GM19238 (cell line): ENCODE measurements at regions not wholly inside any gene's neighbourhood (a gene's known extent, or its start where the extent isn't known, plus 50 kb on each side); places are given as distances from the start of the nearest gene placed in this dataset.

Experiments
- DNase-seq: peaks from one replicate; pipeline ENCODE4 v3.0.0; 2011; ENCODE audit warnings: low spot score; ENCODE audit not compliant: insufficient read length

DNA sequence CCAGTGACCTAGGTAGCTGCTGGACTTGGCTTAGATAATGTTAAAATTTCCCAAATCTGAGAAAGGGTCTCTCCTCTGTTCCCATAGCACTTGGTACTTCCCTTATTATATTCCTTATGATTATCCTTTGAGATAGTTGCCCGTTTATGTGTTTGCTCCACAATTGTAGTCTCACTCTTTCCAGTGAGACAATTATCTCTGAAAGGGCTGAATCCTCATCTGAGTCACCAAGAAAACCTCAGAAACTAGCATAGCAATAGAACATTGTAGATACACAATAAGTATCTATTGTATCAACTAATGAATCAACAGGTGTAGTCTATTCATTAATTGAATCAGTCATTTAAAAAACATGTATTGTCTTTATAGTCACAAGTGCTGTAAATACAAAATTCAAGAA, 119.1 kb upstream of the FAR2 start:
- DNase-seq = no peak

DNA sequence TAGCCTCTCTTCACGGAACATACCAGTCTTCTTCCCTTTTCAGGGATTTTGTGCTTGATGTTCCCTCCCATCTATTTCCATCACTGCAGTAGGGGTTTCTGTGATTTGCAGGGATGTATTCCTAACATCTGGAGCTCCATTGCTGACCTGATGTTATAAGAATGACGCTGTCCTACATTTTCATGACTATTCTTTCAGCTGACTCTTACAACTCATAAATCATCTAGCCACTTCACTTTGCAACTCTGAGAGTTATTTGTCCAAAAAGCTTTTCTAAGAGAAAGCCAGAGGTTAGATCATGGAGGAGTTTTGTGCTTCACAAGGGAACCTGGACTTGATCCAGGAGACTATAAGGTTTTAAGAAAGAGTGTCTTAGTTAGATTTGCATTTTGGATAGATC, 116.6 kb upstream of the FAR2 start:
- no peak for DNase-seq

DNA sequence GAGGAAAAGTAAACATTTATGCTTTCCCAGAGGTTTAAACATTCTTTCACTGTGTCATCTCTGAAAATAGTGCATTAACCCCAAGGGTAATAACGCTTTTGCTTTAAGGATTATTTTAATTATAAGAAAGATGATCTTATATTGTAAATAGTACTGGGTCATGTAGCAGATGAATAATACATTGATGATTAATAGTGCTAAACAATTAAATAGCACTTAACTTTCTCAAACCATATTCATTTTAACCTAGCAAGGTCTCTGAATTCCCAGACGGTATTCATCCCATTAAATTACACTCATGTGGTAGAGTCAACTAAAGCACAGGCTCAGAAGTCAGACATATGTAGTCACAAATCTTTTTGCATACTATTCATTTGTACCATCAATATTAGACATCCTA, 115.6 kb upstream of the FAR2 start:
- no peak for DNase-seq

DNA sequence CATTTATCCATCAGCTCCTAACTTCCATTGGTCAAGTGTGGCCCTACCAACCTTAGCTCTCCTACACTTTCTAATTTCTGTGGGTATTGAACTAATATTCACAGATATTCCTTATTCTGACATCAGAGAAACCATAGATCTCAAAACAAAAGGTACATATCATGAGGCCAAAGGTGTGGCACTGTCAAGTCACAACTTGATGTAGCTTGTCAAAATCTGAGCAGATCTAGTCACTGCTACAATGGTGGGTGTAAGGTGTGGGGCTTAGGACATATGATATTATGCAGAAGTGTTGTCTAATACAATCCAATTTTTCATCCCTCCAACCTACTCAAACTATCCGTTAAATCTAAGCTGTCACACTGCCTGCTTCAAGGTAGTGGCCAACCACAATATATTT, 114.0 kb upstream of the FAR2 start:
- no peak for DNase-seq

DNA sequence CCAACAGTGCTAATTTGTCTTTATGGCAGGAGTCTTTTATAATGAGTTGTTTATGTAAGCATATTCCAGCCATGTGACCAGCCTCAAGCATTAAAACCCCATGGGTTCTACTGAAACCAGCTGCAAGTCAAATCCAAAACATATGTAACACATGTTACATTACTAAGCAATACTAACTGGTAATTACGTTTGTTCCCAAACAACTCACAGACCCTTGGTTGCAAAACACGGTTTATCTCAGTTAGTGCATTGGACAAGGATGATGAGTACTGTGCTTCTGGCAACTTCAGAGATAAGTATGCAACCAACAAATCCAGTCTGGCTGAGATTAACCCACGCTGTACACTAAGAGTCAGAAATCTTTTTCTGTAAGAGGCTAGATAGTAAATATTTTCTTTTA, 110.1 kb upstream of the FAR2 start:
- DNase-seq = no peak

DNA sequence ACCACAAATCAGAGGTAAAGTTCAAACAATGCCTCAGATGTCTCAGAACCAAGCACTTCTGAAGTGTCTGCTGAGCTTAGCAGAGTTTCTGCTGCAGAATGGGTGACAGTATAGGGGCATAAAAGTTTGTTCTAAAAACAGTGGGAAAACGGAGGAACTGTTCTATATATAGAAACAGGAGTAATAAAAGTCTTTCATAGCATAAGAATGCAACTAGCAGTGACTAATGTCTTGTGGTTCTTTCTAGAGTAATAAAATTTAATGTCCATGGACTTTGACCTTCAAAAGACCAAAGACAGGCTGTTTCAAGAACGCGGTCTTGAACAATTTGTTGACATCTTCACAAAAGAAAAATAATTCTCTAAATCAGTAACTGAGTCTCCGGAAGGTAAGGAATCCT, 107.5 kb upstream of the FAR2 start:
- no peak for DNase-seq

DNA sequence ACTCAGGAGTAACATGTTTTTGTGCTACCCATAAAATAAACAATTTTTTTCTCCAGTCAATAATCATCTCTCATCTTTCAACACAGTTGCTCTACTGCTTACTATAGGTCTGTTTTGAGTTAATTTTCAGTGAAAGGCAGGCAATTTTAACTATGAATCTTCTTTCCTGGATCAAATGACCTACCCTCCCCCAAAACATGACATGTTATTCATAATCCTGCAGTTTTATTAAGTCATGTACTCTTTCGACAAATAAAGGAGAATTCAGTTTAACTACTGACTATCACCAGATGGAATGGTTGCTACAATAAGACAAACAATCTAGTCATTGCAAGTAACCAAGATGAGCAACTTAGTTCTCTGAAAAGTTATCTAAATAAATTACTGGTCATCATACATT, 106.0 kb upstream of the FAR2 start:
- no peak for DNase-seq

DNA sequence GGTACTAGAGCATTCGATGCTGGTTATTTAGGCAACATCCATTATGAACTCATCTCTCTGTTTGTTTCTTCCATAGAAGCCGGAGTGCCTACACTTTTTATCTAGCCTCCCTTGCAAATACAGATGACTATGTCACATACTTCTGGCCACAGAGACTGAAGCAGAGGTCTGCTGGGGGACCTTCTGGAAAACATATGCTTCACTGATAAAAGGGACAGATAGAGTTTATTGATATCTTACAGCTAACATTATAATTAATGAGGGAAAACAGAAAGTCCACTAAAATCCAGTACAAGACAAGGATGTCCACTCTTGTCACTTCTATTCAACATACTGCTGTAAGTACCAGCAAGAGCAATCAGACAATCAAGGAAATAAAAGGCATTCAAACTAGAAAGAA, 104.3 kb upstream of the FAR2 start:
- no peak for DNase-seq

DNA sequence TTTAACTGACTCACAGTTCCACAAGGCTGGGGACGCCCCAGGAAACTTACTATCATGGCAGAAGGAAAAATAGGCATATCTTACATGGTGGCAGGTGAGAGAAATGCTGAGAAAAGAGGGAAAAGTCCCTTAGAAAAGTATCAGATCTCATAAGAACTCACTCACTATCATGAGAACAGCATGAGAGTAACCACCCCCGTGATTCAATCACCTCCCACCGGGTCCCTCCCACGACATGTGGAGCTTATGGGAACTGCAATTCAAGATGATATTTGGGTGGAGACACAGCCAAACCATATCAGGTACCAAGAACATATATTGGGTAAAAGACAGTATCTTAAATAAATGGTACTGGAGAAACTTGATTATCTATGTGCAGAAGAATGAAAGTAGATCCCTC, 100.3 kb upstream of the FAR2 start:
- no peak for DNase-seq

DNA sequence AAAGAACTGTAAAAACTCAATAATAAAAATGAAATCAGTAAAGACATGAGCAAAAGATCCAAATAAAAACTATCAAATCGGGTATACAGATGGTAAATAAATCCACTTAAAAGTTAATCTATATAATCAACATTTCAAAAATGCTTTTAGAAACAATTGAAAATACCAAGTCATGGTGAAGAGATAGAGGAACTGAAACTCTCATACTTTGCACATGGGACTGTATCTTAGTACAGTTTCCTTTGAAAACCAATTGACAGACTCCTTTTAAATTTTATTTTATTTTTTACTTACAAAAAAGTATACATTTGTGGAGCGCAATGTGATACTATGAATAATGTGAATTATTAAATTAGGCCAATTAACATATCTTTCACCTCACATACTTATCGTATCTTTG, 98.6 kb upstream of the FAR2 start:
- DNase-seq = no peak

DNA sequence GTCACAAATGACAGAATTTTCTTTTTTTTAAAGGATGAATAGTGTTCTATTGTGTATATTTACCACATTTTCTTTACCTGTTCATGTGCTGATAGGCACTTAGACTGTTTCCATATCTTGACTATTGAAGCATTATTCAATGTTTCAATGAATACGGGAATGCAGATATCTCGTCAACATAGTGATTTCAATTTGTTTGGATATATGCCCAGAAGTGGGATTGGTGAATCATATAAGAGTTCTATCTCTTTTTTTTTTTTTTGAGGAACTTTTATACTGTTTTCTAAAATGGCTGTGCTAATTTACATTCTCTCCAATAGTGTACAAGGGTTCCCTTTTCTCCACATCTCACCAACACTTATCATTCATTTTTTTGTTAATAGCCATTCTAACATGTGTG, 97.9 kb upstream of the FAR2 start:
- no peak for DNase-seq

DNA sequence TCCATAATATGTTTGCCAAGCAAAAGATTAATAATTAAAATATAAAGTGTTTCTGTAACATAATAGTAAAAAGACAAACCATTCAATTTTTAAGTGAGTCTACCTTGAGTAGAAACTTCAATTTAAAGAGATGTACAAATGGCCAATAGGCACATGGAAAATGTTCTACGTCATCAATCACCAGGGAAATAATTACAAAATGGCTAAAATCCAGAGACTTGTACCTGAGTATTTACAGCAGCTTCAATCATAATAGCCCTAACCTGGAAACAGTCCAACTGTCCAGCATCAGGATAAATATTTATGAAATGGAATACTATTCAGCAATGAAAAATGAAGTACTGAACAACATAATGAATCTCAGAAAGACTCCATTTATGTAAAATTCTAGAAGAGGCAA, 95.5 kb upstream of the FAR2 start:
- DNase-seq = no peak

DNA sequence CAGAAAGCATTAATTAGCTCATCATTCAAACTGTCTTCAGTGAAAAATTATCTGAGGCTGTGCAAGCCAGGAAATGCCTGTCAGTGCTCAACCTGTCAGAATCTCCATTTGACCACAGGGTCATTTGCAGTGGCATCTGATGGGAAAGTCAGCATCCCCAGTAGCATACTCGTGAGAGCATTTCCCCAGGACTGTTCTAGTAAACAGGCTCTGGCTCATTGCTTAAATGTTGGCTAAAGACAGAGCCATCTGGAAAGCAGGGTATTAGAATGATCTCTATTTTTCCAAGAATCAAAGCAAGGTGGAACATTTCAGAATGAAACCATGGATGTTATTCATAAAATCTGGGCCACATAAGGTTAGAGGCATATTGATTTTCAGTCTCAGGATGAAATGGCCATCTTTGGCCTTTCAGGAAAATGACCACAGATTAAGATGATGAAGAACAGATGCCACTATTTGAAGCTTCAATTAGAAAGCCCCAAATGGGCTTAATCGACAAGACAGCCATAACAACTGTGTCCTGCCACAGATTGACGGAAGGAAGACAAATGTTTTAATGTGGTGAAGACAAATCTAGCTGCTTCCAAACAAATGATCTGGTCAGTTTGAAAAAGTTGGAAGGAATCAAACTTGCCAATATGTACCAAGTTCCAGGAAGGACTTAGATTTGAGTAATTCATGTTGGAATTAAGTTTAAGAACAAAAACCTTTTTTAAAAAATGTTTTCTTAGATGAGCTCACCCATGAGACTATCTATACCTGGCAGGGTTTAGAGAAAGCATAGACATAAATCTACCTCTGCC, 94.0 kb upstream of the FAR2 start:
- DNase-seq = no peak

DNA sequence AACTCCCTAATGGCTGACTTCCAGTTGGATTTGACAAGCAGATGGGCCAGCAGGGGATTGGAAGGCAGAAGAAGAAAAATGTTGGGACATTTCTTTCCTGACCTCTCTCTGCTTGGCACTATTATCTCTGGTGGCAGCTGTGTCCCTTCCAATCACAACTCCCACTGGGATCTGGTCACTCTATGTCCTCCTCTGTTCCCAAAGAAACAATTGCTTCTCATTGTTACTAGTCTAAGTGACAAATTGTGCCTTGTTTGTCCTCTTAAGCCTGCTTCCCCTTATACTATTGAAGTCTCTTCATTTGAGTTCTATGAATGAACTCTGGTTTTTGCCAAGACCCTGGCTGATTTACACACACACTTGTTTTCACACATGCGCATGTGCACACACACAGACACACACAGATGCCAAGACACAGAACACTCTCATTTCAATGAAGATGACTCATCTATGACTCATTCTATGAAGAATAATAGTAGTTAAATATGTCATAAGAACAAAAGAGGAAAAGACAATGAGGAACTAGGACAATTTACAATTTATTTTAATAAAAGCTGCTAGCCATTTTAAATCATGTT, 83.0 kb upstream of the FAR2 start:
- DNase-seq = no peak

DNA sequence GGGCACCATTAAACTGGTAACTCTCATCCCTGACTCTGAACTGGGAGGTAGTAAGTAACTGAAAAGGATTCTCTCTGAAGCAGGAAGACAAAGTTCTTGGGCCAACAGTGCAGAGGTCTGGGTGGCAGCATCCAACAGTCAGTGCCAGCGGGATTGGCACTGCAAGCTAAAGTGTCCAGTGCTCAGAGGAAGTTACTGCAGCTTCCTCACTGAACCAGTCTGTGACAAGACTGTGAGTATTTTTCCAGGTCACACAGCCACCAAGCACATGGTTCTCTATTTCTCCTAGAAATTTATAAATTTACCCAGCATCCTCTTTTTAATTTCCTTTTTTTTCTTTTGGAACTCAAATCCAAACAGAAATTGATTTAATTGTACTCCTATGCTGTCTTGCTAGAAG, 81.6 kb upstream of the FAR2 start:
- DNase-seq = no peak

DNA sequence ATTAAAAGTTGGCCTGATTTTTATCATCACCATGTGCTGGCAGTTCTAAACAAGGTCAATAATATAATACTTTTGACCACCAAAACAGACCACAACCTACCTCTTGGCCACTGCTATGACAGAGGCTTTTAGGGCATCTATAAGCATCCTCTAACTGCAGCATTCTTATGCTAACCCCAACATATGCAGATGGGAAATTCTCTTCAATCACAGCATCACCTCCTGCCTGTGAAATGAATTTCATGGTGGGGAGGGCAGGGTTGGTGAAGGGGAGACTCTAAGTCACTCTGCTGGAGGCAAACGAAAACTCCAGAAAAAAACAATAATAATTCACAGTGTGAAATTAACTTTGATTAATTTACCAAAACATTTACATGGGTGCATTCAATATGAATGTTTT, 78.8 kb upstream of the FAR2 start:
- DNase-seq = no peak

DNA sequence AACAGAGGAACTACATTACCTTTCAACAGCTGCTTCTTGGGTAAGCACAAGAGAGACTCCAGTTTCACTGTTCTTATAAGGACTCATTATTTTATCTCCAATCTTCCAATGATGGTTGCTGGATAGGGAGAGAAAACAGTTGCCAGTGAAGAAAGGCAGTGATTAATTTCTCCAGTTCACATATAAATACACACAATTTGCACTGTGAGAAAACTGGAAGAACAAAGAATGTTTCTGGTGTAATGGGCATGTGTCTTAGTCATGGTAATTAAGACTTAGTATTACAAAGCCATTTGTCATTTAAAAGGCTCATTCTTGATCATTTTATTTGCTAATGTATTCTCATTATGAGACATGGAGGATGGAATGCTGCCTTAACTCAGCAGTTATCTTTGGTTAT, 78.0 kb upstream of the FAR2 start:
- DNase-seq = no peak

DNA sequence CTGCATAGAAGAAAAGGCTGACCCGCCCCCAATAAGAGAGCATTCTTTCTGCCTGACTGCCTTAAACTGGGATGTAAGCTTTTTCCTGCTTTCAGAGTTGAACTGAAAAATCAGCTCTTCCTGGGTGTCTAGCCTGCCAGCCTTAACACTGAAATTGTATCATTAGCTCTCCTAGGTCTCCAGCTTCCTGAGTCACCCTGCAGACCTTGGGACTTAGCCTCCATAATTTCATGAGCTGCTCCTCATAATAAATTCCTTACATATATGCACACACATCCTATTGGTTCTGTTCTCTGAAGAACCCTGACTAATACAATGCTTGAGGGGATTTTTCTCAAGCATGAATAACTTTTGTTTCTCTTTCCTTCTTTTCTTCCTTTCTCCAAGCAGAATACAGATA, 76.4 kb upstream of the FAR2 start:
- no peak for DNase-seq

DNA sequence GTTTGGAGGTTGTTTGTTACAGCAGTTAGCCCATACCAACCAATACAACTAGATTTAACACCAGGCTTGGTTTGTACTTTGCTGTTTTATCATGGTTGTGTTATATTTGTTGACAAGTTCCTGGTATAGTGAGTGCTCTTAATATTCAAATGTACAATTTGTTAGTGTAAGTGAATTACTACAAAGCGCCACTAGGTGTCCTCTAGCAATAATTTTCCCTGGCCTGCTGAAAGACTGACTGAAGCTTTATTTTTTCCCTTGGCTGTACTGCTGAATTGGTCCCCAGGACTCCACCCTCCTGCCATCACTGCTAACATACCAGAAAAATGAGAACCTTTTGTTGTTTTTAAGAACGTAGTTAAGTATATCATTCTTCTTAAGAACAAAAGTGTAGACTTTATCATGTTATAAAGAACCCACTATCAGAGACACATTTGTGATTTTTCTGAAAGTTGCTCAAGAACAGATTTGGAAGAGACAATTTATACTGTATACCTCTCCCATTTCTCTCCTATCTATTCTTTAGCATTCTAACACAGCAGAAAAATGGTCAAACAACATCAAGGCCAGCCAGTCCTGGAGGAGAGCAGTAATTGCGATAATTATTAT, 75.3 kb upstream of the FAR2 start:
- DNase-seq = no peak

DNA sequence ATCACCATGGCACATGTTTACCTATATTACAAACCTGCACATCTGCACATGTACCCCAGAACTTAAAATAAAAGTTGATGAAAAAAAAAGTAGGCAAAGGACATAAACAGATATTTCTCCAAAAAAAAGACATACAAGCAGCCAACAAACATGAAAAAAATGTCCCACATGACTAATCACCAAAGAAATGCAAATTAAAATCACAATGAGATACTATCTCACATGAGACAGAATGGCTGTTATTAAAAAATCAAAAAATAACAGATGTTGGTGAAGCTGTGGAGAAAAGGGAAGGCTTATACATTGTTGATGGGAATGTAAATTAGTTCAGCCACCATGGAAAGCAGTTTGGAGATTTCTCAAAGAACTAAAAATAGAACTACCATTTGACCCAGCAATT, 68.0 kb upstream of the FAR2 start:
- DNase-seq = no peak

DNA sequence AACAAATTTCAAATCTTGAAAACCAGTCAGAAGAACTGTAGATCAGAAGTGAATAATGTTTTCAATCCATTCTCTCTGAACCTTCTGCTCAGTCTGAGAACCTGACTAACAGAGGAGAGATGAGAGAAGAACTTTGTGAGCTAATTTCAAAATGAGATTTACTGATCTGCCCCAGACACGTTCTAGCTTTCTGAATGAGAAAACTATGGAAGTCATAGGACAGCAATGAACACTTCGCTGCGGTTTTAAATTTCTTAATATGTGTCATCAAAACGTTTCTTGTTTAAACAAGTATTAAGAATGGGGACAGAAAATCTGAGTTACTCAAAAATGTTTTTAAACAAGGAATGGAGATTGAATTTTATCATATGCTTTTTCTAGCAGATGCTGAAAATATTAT, 66.6 kb upstream of the FAR2 start:
- no peak for DNase-seq

DNA sequence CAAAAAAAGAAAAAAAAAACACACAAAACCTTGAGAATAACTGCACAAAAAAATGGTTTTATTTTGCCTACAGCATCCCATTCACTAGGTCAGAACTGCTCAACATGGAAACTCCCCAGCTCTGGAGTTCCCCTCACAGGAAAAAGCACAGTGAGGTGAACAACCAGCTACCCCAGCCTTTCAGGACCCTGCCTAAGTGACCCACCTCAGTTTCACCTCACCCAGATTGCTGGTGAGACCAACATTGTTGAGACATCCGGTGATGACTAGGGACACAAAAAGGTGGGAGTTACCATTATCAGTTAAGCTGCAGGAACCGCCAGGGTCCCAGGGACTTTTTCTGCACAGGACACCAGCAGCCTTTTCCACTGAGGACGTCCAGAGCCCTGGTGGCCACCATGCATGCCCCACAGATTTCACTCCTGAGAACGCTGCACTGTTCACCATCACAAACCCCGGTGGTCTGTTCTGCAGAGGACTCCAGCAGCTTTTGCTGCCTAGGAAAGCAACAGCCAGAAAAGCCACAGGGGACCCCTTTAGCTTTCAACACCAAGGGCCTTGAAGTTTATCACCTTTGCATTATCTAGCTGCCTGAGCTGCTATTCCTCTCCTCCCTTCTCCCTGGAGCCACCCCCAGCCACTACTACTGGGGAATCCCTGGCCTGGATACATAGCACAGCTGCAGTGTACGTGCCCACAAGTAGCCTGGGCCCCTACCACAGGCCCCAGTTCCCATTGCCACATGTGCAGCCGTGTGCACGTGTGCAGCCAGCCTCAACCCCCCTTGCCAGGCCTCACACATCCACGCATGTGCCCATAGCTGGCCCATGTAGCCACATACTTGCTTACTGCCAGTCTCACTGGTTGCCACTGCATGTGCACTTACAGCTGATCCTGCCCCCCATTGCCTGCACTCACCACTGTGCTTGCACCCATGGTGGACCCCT, 62.5 kb upstream of the FAR2 start:
- no peak for DNase-seq
